Caco-2 (cell line): ENCODE measurements at regions not wholly inside any gene's neighbourhood (a gene's known extent, or its start where the extent isn't known, plus 50 kb on each side); places are given as distances from the start of the nearest gene placed in this dataset.
"Not testable (repeated sequence)": the region's sequence is repeated elsewhere in the genome, so short reads cannot be mapped to it uniquely, and the experiment has no call there.

ENCODE experiments used
- BruUV-seq: library from RNA; stranded (reverse); fragments of 400-500 nt; replicated peaks from 2 replicates; lab custom pipeline; 2021; lab: Mats Ljungman, UMichigan
- CTCF ChIA-PET: fragments of 300-600 bp; sonication (Branson Sonifier 250); formaldehyde crosslinking; loops from one replicate; lab custom pipeline; 2022; ENCODE audit warnings: antibody characterized with exemption; lab: Charles Lee
- POLR2A ChIA-PET: fragments of 300-600 bp; sonication (Branson Sonifier 250); formaldehyde crosslinking; loops from one replicate; lab custom pipeline; 2022; ENCODE audit warnings: antibody characterized with exemption; lab: Charles Lee
- DNase-seq, 2 experiments: peaks; one replicate each; pipeline versions ENCODE4 v3.0.0 to v3.0.0-alpha.2; 2020 to 2022
- H3K27me3 ChIP-seq: replicated peaks from 2 replicates; pipeline ENCODE4 v1.6.0; 2011; ENCODE audit warnings: low read length; ENCODE audit not compliant: control insufficient read depth, insufficient read depth
- H3K36me3 ChIP-seq: 2 replicates; pipeline ENCODE4 v1.5.1; 2011; ENCODE audit warnings: low read length; ENCODE audit not compliant: control insufficient read depth, insufficient read depth
- H3K4me1 ChIP-seq: fragments of 250-450 bp; sonication (Bioruptor Pico); 2 replicates; pipeline ENCODE4 v1.5.1; 2020; ENCODE audit warnings: mild to moderate bottlenecking
- H3K4me3 ChIP-seq: 2 replicates; pipeline ENCODE4 v1.5.1; 2011; ENCODE audit warnings: low read depth, mild to moderate bottlenecking, control low read depth, low read length
- H3K9me3 ChIP-seq: fragments of 250-450 bp; sonication (Bioruptor Pico); 2 replicates; pipeline ENCODE4 v1.5.1; 2020; ENCODE audit warnings: mild to moderate bottlenecking, moderate library complexity
- H3K27ac Mint-ChIP-seq: one replicate; pipeline ENCODE4 v1.8.0; 2022; ENCODE audit warnings: mixed read lengths; ENCODE audit not compliant: unreplicated experiment
- H3K27me3 Mint-ChIP-seq: one replicate; pipeline ENCODE4 v1.8.0; 2022; ENCODE audit warnings: mixed read lengths; ENCODE audit not compliant: insufficient read depth, unreplicated experiment
- H3K36me3 Mint-ChIP-seq: one replicate; pipeline ENCODE4 v1.8.0; 2022; ENCODE audit warnings: mild to moderate bottlenecking, mixed read lengths; ENCODE audit not compliant: insufficient read depth, unreplicated experiment
- H3K4me1 Mint-ChIP-seq: one replicate; pipeline ENCODE4 v1.8.0; 2022; ENCODE audit warnings: low read depth, mixed read lengths; ENCODE audit not compliant: unreplicated experiment
- H3K4me3 Mint-ChIP-seq: one replicate; pipeline ENCODE4 v1.8.0; 2022; ENCODE audit warnings: mild to moderate bottlenecking, moderate library complexity, mixed read lengths; ENCODE audit not compliant: unreplicated experiment
- H3K9me3 Mint-ChIP-seq: one replicate; pipeline ENCODE4 v1.8.0; 2022; ENCODE audit warnings: mixed read lengths; ENCODE audit not compliant: unreplicated experiment
- intact Hi-C: fragments of 100-400 bp; cut with micrococcal nuclease; formaldehyde crosslinking; loops from one replicate; pipeline ENCODE4 v1.10.0; 2022; ENCODE audit not compliant: unreplicated experiment
- TF ChIP-seq, protein P1 (sequence below), 2 experiments: fragments of 200-600 bp in 1 of 2; IDR thresholded peaks; 1 replicate in 1 of 2; 2 replicates in 1 of 2; pipeline versions ENCODE4 v1.5.1 to v1.8.0; 2011 to 2022; ENCODE audit warnings: antibody characterized with exemption in 1 of 2, control low read depth in 1 of 2, inconsistent platforms in 1 of 2, low read depth in 1 of 2, low read length in 1 of 2, mild to moderate bottlenecking in 1 of 2, moderate library complexity in 1 of 2; ENCODE audit not compliant: insufficient read depth in 1 of 2, severe bottlenecking in 1 of 2, unreplicated experiment in 1 of 2

DNA sequence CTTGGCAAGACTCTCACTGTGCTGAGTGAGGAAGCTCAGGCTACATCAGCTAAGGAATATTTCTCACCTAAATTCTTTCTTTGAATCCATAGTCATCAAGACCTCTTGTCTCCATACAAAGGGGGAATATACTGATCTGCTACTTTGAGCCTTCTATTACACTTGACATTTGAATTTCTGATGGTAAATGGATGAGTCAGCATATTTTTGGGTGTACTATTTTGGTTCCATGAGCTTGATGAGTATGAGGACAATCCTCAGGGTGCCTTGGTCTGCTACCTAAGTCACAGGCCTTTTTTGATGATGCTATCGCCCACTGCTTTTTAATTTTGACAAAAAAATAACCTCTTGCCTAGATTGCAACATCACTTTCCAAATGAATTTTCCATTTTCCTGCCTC lies 415.7 kb downstream of the PPP1R2C start:
- H3K36me3 Mint-ChIP-seq: no peaks in the 10 kb centered on the region
- Histone ChIP-seq H3K4me1 (no peaks in the 10 kb centered on the region), H3K36me3 (no peaks in the 10 kb centered on the region), H3K9me3 (no peaks in the 10 kb centered on the region), H3K27me3 (no peaks in the 10 kb centered on the region), H3K4me3 (no peak overlapping the region)
- no peaks in the 10 kb centered on the region for H3K27me3 Mint-ChIP-seq
- CTCF ChIA-PET: no interaction called here
- no peak for DNase-seq
- TF ChIP-seq, protein P1, sequence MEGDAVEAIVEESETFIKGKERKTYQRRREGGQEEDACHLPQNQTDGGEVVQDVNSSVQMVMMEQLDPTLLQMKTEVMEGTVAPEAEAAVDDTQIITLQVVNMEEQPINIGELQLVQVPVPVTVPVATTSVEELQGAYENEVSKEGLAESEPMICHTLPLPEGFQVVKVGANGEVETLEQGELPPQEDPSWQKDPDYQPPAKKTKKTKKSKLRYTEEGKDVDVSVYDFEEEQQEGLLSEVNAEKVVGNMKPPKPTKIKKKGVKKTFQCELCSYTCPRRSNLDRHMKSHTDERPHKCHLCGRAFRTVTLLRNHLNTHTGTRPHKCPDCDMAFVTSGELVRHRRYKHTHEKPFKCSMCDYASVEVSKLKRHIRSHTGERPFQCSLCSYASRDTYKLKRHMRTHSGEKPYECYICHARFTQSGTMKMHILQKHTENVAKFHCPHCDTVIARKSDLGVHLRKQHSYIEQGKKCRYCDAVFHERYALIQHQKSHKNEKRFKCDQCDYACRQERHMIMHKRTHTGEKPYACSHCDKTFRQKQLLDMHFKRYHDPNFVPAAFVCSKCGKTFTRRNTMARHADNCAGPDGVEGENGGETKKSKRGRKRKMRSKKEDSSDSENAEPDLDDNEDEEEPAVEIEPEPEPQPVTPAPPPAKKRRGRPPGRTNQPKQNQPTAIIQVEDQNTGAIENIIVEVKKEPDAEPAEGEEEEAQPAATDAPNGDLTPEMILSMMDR (IDR thresholded peaks at IDR 0.05; ENCODE audit: insufficient read depth in 1 of 2, low read depth in 1 of 2, low read length in 1 of 2, severe bottlenecking in 1 of 2, unreplicated experiment in 1 of 2): no peak
- intact Hi-C loops: no loop called here
- POLR2A ChIA-PET: no interaction called here
- no peaks in the 10 kb centered on the region for H3K9me3 Mint-ChIP-seq
- H3K4me1 Mint-ChIP-seq: no peaks in the 10 kb centered on the region
- BruUV-seq: no TSS peak
- no peak overlapping the region for H3K4me3 Mint-ChIP-seq
- no peak overlapping the region for H3K27ac Mint-ChIP-seq

DNA sequence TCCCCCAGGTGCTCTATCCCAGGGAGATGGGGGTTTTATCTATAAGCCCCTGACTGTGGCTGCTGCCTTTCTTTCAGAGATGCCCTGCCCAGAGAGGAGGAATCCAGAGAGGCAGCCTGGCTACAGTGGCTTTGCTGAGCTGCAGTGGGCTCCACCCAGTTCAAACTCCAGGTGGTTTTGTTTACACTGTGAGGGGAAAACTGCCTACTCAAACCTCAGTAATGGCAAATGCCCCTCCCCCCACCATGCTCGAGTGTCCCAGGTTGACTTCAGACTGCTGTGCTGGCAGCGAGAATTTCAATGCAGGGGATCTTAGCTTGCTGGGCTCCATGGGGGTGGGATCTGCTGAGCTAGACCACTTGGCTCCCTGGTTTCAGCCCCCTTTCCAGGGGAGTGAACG lies 419.6 kb upstream of the CASK start:
- H3K4me3 Mint-ChIP-seq, BruUV-seq, H3K27ac Mint-ChIP-seq, H3K27me3 ChIP-seq, CTCF ChIA-PET, H3K27me3 Mint-ChIP-seq, intact Hi-C loops, H3K36me3 ChIP-seq, H3K9me3 ChIP-seq, H3K4me3 ChIP-seq, H3K4me1 ChIP-seq, H3K4me1 Mint-ChIP-seq, H3K36me3 Mint-ChIP-seq, POLR2A ChIA-PET: not testable (repeated sequence)
- peak; percentile 65 to 75 for DNase-seq
- H3K9me3 Mint-ChIP-seq: peaks cover 28% of the 10 kb centered on the region
